HG02798 (cell line): ENCODE measurements at regions not wholly inside any gene's neighbourhood (a gene's known extent, or its start where the extent isn't known, plus 50 kb on each side); places are given as distances from the start of the nearest gene placed in this dataset.

Experiments
- ATAC-seq: cut with Tn5 transposase; IDR thresholded peaks from one replicate; pipeline ENCODE4 v1.9.1; 2021; ENCODE audit warnings: mild to moderate bottlenecking; ENCODE audit not compliant: unreplicated experiment, poor library complexity

DNA sequence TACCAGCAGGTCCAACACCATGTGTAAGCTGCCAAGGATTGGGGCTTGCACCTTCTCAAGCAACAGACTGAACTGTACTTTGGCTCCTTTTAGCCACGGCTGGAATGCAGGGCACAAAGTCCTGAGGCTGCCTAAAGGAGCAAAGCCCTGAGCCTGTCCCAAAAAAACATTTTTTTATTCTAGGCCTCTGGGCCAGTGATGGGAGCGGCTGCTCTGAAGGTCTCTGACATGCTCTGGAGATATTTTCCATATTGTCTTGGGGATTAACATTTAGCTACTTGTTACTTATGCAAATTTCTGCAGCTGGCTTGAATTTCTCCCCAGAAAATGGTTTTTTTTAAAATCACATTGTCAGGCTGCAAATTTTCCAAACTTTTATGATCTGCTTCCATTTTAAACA is 885.3 kb downstream of the GLUD2 start:
- no peak for ATAC-seq

DNA sequence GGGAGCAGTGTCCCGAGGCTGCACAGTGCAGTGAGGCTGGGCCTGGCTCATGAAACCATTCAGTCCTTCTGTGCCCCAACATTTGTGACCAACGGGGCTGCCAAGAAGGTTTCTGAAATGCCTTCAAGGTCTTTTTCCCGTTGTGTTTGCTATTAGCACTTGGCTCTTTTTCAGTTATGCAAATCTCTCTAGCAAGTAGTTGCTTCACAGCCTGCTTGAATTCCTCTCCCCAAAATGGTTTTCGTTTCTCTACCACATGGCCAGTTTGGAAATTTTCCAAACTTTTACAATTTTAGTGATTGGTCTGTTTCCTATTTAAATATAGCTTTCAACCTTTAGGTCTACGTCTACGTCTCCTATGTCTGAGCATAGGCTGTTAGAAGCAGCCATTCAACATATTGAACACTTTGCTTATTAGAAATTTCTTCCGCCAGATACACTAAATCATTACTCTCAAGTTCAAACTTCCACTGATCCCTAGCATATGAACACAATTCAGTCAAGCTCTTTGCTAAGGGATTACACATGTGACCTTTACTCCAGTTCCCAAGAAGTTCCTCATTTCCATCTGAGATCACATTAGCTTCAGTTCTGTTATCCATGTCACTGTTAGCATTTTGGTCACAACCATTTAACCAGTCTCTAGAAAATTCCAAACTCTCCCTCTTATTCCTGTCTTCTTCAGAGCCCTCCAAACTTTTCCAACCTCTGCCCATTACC is 901.8 kb downstream of the GLUD2 start:
- ATAC-seq: no peak

DNA sequence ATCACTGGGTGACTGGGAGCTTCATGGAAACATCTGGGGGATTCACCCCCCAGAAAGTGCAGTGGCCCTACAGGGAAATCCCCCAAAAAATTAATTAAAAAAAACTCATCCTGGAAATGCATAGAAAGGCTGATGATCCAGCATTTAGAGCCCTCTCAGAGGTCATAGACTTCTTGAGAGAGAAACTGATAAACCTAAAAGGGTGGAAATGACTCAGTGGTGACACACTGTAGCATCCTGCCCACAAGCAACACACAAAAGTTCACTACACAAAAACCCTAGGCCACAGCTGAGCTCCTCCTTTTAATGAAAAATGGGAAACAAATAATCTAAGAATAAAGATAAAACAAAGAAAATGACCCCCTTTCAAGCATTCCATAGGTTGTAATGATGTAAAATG is 911.5 kb downstream of the GLUD2 start:
- no peak for ATAC-seq

DNA sequence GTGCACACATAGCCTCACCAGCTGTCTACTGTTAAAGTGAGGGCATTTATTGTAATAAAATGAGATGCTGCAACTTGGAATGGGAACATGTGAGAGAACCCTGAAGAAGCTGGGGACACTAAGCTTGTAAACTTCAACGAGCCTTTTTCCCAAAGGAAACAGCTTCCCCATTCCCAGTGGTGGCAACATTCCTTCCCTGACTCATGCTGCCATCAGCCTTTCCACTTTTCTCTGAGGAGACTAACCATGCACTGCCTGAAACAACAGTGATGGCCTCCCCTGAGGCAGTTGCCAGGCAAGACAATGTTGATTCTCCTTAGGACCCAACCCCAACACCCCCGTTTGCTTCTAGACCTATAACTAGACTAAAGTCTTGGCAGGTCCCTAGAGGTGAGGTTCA is 928.3 kb downstream of the GLUD2 start:
- ATAC-seq: no peak

DNA sequence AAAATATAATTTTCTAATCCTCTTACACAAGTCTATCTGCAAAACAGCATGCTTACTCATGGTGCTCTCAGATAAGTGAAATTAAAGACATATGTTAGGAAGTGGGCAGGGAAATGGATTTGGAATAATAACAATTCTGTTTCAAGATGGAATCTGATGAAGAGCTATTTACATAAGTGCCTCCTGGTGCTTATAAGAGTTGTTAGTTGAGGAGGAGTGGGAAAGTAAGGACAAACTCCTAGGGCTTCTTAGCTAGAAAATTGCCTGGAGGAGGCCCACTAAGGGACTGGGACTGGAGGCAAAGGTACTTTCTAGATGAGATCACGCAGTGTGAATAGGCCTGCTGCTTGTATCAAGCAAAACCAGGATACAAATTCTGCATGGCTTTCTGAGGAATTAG is 939.8 kb downstream of the GLUD2 start:
- no peak for ATAC-seq

DNA sequence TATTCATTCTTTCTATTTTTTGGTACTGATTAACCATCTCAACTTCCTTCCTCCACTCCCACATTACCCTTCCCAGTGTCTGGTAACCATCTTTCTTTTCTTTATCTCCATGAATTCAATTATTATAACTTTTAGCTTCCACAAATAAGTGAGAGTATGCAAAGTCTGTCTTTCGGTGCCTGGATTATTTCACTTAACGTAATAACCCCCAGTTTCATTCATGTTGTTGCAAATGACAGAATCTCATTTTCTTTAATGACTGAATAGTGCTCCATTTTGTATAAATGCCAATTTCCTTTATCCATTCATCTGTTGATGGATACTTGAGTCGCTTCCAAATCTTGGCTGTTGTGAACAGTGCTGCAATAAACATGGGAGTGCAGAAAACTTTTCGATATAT is 940.4 kb downstream of the GLUD2 start:
- no peak for ATAC-seq

DNA sequence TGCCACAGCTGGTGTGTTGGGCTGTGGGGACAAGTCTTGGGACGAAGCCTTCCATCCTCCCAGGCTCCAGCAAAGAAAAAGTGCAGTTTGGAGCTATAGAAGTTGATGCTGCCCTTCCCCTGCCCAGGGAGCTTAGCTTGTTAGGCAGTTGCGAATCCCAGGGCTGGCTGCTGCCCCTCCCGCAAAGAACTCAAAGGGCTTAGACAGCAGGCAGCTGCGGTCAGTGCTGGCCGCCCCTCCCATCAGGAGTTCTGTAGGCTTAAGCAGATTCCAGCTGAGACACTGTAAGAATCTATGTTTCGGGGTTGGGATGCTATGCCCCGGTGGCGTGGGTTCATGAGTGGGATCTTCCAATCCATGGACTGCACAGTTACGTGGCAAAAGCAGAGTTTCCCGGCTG is 956.7 kb downstream of the GLUD2 start:
- no peak for ATAC-seq

DNA sequence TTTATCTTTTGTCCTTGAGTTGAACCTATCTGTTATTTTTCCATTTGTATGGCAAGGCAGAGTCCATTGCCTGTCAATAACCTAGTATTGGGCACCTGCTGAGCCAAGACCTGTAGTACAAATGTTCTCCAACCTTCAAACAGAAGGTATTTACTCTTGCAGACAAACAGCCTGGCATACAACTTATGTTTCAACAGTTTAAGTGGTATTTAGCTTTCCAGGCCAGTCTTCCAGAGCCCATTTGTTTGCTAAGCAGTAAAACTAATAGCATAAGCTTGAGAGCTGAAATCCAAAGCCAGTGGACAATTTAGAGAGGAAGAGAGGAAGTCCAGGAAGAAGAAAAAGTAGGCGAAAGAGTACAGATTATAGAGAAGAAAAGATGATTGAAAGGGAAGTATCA is 979.3 kb downstream of the GLUD2 start:
- no peak for ATAC-seq

DNA sequence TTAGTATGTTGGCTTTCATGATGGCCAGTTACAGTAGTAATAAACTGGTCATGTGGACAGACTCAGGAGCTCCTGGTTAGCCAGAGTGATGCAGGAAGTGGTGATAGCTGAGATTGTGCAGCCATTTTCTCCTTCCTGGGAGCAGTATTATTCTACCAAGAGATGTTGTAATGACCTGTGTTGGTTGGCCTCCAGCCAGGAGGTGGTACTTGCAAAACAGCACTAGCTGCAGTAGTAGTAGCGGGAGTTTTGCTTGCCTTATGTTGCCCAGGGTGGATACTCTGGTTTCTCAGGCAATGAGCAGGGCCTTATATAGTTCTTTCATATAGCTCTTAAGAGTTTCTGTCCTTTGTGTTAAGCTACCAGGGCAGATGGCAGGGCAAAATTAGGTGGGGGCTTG is 998.8 kb downstream of the GLUD2 start:
- ATAC-seq: no peak

DNA sequence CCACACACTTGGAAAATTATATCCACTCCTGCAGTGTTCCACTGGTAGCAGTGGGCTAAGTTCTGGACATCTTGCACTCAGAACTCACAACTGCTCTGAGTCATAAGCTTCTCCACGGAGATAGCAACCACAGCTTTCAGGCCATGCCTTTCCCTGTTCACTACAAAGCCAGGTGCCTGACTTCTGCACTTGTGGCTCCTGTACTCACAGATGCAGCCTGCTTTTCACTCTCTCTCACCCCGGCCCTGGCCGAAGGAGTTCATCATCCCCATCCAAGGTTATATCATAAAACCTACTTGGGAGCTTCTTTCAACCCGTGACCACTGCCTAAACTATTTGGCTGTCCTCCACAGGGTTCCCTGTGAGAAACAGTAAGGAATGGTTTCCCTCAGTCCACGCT is 999.4 kb downstream of the GLUD2 start:
- ATAC-seq: no peak

DNA sequence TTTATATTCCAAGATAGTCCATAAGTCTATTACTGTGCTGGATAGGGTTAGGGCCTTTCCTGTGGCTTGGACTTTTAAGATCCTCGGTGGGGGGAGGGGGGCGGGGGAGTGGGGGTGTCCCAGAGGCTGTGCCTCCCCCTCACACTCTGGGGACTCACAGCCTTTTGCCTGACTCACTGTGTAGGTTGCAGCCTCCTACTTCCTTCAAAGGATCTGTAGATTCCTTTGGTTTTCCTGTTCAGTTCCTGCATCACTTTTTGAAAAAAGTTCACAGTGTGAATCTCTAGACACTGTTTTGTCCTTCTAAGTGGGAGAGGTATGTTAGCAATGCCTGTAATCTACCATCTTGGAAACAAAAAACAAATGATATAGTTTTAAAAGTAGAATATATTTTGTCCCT is 999.9 kb downstream of the GLUD2 start:
- ATAC-seq: no peak

DNA sequence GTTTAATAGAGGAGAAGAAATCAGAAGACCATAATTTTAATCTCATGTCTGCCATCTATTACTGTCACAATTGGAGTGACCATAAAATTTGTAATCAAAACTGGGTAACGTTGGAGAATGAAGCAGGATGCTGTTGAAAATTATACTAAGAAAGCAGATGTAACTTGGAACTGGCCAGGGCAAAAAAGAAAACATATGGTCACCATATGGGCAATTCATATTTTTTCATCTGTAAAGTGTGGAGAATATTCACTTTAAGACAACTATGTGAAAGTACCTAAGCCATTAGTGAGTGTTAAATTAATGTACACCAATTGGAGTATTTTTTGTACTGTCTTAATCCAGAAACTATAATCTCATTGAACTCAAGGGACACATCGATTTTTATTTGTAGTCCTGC is 1008.0 kb downstream of the GLUD2 start:
- ATAC-seq: no peak

DNA sequence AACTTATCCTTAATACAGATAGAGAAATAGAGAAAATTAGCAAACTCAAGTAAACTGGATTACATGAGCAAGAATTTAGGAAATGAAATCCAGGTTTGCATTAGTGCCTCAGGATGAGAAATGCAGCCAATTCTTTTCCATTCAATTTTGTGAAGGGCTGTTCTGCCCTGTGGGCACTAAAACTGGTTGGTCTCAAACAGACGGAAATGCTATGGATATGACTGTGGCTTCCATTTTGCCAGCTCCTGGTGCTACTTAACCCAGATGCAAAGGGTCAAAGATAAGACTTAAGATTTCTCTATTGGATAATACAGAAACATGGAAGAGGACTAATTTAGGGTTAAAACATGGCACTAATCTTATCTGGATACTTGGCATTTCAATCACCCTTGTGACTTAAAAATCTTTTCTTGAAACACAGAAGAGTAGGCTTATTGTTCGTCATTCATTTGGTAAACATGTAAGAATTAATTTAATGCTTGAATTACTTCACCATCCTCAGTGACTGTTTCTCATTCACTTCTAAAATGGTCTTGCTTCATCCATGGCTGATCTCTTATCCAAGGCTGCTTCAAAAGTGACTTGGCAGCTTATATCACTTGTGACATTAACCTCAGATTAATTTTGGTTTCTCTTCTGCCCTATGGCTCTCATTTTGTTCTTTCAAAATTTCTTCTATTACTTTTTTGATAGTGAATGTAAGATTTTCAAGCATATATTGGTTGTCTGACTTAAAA is 1008.7 kb downstream of the GLUD2 start:
- ATAC-seq: no peak

DNA sequence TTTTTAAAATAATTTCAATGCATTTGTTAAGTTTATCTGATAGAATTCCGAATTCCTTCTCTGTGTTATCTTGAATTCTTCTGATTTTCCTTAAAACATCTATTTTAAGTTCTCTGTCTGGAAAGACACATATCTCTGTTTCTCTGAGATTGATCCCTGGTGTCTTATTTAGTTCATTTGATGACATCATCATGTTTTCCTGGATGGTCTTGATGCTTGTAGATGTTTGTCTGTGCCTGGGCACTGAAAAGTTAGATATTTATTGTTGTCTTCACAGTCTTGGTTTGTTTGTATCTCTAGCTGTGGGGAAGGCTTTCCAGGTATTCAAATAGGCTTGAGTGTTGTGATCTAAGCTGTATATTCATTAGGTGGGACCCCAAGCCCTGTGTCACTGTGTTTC is 1028.8 kb downstream of the GLUD2 start:
- ATAC-seq: no peak

DNA sequence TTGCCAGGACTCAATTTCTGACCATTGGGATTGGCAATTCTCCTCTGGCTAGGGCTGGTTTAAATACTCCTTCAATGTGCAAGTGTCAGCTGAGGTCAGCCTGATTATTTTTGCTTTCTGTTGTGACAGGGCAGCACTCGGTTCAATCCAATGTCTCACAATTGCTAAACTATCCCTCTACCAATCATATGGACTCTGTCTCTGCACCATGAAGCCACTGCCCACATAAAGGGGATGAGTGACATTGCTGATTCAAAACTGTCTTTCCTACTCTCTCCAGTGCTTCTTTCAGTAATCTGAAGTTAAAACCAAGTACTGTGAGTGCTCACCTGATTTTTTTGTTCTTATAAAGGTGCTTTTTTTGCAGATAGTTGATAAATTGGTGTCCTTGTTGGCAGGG is 1030.7 kb downstream of the GLUD2 start:
- ATAC-seq: no peak

DNA sequence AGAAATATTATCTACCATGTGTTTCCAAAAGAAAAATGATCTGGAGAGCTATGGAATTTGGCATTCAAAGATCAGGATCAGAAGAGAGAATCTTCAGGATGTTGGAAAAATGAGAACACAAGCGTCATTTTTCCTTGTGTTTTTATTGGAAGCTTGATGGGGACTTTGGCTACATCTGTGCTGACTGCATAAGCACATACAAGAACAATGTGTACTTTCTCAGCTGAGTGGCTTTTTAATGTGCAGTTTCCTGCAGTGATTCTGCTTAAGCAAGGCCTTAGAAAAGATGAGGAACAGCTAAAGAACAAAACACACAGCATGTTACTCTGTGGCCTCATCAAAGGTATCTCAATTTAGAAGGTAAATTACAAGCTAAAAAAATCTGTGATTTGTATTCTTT is 1039.9 kb downstream of the GLUD2 start:
- no peak for ATAC-seq

DNA sequence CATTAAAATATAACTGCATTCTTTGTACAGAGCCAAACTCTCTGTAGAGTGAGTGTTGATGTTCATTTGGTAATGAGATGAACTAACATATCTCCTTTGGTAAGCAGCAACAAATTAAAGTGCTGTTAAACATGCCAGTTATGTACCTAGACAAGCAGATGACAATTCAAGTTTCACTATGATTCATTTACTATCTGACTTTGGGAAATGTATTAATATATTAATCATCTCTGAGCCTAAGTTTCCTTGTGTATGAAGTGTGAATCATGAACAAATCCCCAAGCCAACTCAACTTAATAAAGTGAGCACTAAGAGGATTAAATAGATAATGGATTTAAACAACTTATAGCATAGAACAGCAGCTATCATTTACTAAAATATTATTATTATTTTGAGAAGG is 1044.2 kb downstream of the GLUD2 start:
- no peak for ATAC-seq

DNA sequence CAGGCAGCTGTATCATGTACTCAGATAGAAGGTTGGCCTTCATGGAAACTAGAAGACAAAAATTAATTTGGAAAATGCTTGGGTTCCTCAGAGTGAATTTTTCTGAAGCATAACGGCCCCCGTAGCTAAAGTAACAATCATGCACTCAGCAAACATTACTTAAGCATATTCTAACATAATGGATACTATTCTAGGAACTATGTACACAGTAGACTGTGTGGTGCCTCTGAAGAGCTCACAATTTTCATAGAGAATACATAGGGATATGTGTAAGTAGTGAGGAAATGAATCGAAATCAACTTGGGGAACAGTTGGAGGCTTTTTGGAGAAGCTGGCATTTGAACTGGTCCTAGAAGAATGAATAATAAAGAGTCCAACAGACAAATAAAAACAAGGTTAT is 1045.0 kb downstream of the GLUD2 start:
- no peak for ATAC-seq

DNA sequence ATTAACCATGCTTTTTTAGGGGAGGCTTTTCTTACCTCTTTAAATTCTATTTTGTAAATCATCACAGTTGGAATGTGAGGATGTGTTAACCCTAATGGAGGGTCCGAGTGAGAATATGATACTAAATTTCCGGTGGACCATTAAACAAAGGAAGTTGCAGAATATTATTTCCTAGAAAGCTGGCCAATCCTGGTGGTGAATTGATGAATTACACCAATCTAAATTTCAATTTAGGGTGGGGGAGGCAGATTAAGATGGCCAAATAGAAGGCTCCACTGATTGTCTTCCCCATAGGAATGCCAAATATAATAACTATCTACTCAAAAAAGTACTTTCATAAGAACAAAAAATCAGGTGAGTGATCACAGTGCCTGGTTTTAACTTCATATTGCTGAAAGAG is 1045.6 kb downstream of the GLUD2 start:
- ATAC-seq: no peak

DNA sequence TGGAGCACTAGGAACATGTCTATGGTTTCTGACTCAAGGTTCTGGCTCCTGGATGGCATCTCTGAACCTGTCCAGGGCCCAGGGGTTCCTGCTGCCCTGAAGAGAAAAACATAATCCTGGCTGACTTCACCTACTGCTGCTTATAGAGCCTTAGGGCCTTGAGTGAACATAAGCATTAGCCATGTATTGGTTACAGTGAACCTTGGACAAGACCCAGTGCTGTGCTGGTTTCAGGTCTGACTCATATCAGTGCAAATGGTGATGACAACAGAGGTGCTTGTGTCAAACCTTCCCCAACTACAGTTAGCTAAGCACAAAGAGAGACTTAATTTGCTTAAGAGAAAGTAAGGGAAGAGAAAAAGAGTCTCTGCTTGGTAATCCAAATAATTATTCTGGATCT is 1047.2 kb downstream of the GLUD2 start:
- ATAC-seq: no peak

DNA sequence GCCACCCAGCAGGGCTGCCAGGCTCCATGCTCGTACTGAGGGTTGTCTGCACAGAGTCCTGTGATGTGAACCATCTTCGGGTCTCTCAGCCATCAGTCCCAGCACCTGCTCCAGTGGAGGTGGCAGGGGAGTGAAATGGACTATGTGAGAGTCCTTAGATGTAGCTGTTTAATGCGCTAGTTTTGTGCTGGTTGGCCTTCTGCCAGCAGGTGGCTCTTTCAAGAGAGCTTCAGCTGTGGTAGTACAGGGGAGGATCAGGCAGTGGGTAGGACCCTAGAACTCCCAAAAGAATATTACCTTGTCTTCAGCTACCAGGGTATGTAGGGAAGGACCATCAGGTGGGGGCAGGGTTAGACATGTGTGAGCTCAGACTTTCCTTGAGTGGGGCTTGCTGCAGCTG is 1066.0 kb downstream of the GLUD2 start:
- no peak for ATAC-seq

DNA sequence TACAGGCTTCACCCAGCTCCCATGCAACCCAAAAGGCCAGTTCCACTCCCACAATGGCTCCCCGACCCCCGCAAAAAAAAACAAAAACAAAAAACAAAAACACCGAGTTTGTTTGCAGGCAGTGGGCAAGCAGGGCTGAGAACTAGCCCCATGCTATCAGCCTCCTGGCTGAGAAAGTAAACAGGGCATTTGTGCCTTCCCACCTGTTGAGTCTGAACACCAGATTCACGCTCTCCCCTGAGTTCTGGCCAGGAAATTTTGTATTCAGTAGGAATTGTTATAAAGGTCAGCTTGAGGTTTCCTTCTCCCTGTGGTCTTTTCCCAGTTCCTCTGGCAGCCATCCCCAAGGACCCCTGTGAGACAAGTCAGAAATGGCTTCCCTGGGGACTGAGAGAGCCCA is 1066.5 kb downstream of the GLUD2 start:
- ATAC-seq: no peak
